Small intestine (tissue), 7 donors: ENCODE measurements at regions not wholly inside any gene's neighbourhood (a gene's known extent, or its start where the extent isn't known, plus 50 kb on each side); places are given as distances from the start of the nearest gene placed in this dataset.

Source experiments
- DNase-seq, 2 donors: peaks; one replicate each; pipeline versions ENCODE4 v3.0.0 to v3.0.0-alpha.2; 2013
- FAIRE-seq: peaks from 2 replicates; lab custom pipeline; 2012; peaks lifted over from hg19 to GRCh38; lab: Jason Lieb, UNC
- H3K27ac ChIP-seq, 3 donors: one replicate each; pipeline ENCODE4 v1.5.1; 2013; ENCODE audit warnings: low read length in 2 of 3, mild to moderate bottlenecking in 2 of 3, control low read depth in 1 of 3, inconsistent platforms in 1 of 3, low read depth in 1 of 3, moderate library complexity in 1 of 3
- H3K27me3 ChIP-seq, 3 donors: one replicate each; pipeline ENCODE4 v1.6.1; 2013; ENCODE audit warnings: low read length in 3 of 3, inconsistent platforms in 1 of 3; ENCODE audit not compliant: control insufficient read depth in 3 of 3, insufficient read depth in 3 of 3
- H3K36me3 ChIP-seq, 3 donors: one replicate each; pipeline ENCODE4 v1.6.1; 2013; ENCODE audit warnings: low read length in 3 of 3, inconsistent platforms in 1 of 3, low read depth in 1 of 3, mild to moderate bottlenecking in 1 of 3, moderate library complexity in 1 of 3; ENCODE audit not compliant: control insufficient read depth in 3 of 3, insufficient read depth in 2 of 3
- H3K4me1 ChIP-seq, 3 donors: one replicate each; pipeline ENCODE4 v1.6.1; 2013; ENCODE audit warnings: low read length in 2 of 3, inconsistent platforms in 1 of 3, low read depth in 1 of 3, mild to moderate bottlenecking in 1 of 3, moderate library complexity in 1 of 3; ENCODE audit not compliant: control insufficient read depth in 3 of 3, insufficient read depth in 2 of 3
- H3K4me3 ChIP-seq, 3 donors: one replicate each; pipeline ENCODE4 v1.5.1; 2013; ENCODE audit warnings: low read length in 3 of 3, control low read depth in 1 of 3, inconsistent platforms in 1 of 3, low read depth in 1 of 3, mild to moderate bottlenecking in 1 of 3, moderate library complexity in 1 of 3
- H3K9me3 ChIP-seq, 2 donors: one replicate each; pipeline ENCODE4 v1.6.1; 2013; ENCODE audit warnings: low read depth in 1 of 2, low read length in 1 of 2; ENCODE audit not compliant: control insufficient read depth in 2 of 2, insufficient read depth in 1 of 2
- WGBS, 3 donors: extraction: QIAGEN DNeasy Blood & Tissue Kit; methylation state at CpG; one replicate each; pipeline ENCODE4 v1.1.7; 2013; 5-methylcytosine and 5-hydroxymethylcytosine counted together
- donor health status: healthy with polysubstance abuse.
- donor health status: control.
- donor health status: control.
- donor health status: Bipolar disorder and iron deficiency.
- donor health status: healthy.

GRCh38 chr6:145189836-145190235, 545.5 kb downstream of the EPM2A start:
- no peaks in the 10 kb centered on the region for H3K27me3 ChIP-seq
- H3K4me3 ChIP-seq, result no peak overlapping the region
- no peak overlapping the region for H3K27ac ChIP-seq
- WGBS, 3 donors, result 24 to 55% (median 50%) methylated on average over 1 of the region's 1 CpG
- no peaks in the 10 kb centered on the region for H3K9me3 ChIP-seq
- DNase-seq (peak; percentile 3 to 25), FAIRE-seq (no peak)
- H3K4me1 ChIP-seq, result no peaks in the 10 kb centered on the region
- no peaks in the 10 kb centered on the region for H3K36me3 ChIP-seq

- no peak for DNase-seq
- no peaks in the 10 kb centered on the region for H3K9me3 ChIP-seq
- no peak for FAIRE-seq
- H3K27me3 ChIP-seq, result no peaks in the 10 kb centered on the region
- no peak overlapping the region for H3K4me3 ChIP-seq
- H3K4me1 ChIP-seq, result no peaks in the 10 kb centered on the region
- no peaks in the 10 kb centered on the region for H3K36me3 ChIP-seq
- 75 to 86% (median 82%) methylated on average over 3 of the region's 3 CpGs for WGBS, 3 donors
- no peak overlapping the region for H3K27ac ChIP-seq
Observed at GRCh38 chr6:145194389-145194788, 540.9 kb downstream of the EPM2A start.

- Histone ChIP-seq H3K9me3 (no peaks in the 10 kb centered on the region), H3K4me3 (no peak overlapping the region), H3K36me3 (no peaks in the 10 kb centered on the region), H3K4me1 (no peaks in the 10 kb centered on the region), H3K27me3 (no peaks in the 10 kb centered on the region), H3K27ac (no peak overlapping the region)
- FAIRE-seq, result no peak
- 20 to 29% (median 21%) methylated on average over 1 of the region's 1 CpG for WGBS, 3 donors
- peak in 1 of 2 donors; percentile 46 for DNase-seq
Observed at GRCh38 chr6:145199961-145200360, 535.4 kb downstream of the EPM2A start.

GRCh38 chr6:145204301-145204700, 531.0 kb downstream of the EPM2A start:
- Histone ChIP-seq H3K36me3 (no peaks in the 10 kb centered on the region), H3K4me3 (no peak overlapping the region), H3K9me3 (no peaks in the 10 kb centered on the region), H3K4me1 (no peaks in the 10 kb centered on the region), H3K27ac (no peak overlapping the region), H3K27me3 (no peaks in the 10 kb centered on the region)
- WGBS, 3 donors, result 52 to 63% (median 61%) methylated on average over 2 of the region's 2 CpGs
- FAIRE-seq (no peak), DNase-seq (no peak)

GRCh38 chr6:145206247-145206907, 528.9 kb downstream of the EPM2A start:
- no peaks in the 10 kb centered on the region for H3K27me3 ChIP-seq
- H3K9me3 ChIP-seq, result no peaks in the 10 kb centered on the region
- no peaks in the 10 kb centered on the region for H3K4me1 ChIP-seq
- H3K4me3 ChIP-seq, result no peak overlapping the region
- FAIRE-seq, result no peak
- H3K27ac ChIP-seq, result no peak overlapping the region
- H3K36me3 ChIP-seq, result no peaks in the 10 kb centered on the region
- DNase-seq, result no peak
- whole genome bisulfite sequencing, 3 donors, result 72 to 82% (median 78%) methylated on average over 7 of the region's 7 CpGs

- no peaks in the 10 kb centered on the region for H3K4me1 ChIP-seq
- H3K9me3 ChIP-seq, result no peaks in the 10 kb centered on the region
- no peak overlapping the region for H3K27ac ChIP-seq
- no peaks in the 10 kb centered on the region for H3K36me3 ChIP-seq
- 30 to 60% (median 60%) methylated on average over 1 of the region's 1 CpG for WGBS, 3 donors
- no peak for FAIRE-seq
- no peak for DNase-seq
- no peaks in the 10 kb centered on the region for H3K27me3 ChIP-seq
- no peak overlapping the region for H3K4me3 ChIP-seq
Observed at GRCh38 chr6:145208474-145208873, 526.8 kb downstream of the EPM2A start.

GRCh38 chr6:145209272-145209671, 526.0 kb downstream of the EPM2A start:
- H3K9me3 ChIP-seq, result no peaks in the 10 kb centered on the region
- FAIRE-seq (no peak), DNase-seq (peak in 1 of 2 donors; percentile 32)
- H3K27me3 ChIP-seq, result no peaks in the 10 kb centered on the region
- 76 to 87% (median 86%) methylated on average over 2 of the region's 2 CpGs for WGBS, 3 donors
- H3K4me3 ChIP-seq, result no peak overlapping the region
- H3K4me1 ChIP-seq, result no peaks in the 10 kb centered on the region
- H3K27ac ChIP-seq, result no peak overlapping the region
- no peaks in the 10 kb centered on the region for H3K36me3 ChIP-seq

- H3K4me3 ChIP-seq, result no peak overlapping the region
- FAIRE-seq (no peak), DNase-seq (no peak)
- no peaks in the 10 kb centered on the region for H3K27me3 ChIP-seq
- no peaks in the 10 kb centered on the region for H3K9me3 ChIP-seq
- no peaks in the 10 kb centered on the region for H3K4me1 ChIP-seq
- H3K27ac ChIP-seq, result no peak overlapping the region
- no peaks in the 10 kb centered on the region for H3K36me3 ChIP-seq
Observed at GRCh38 chr6:145212813-145213212, 522.5 kb downstream of the EPM2A start.

GRCh38 chr6:145213614-145214013, 521.7 kb downstream of the EPM2A start:
- no peaks in the 10 kb centered on the region for H3K36me3 ChIP-seq
- DNase-seq (no peak), FAIRE-seq (no peak)
- H3K4me1 ChIP-seq, result no peaks in the 10 kb centered on the region
- 53 to 61% (median 59%) methylated on average over 3 of the region's 3 CpGs for WGBS, 3 donors
- no peaks in the 10 kb centered on the region for H3K27me3 ChIP-seq
- no peak overlapping the region for H3K4me3 ChIP-seq
- no peaks in the 10 kb centered on the region for H3K9me3 ChIP-seq
- no peak overlapping the region for H3K27ac ChIP-seq
